ENCODE measurements at regions not wholly inside any gene's neighbourhood (a gene's known extent, or its start where the extent isn't known, plus 50 kb on each side); places are given as distances from the start of the nearest gene placed in this dataset.

GRCh38 chr6:95142661-95143335 is 434.5 kb upstream of the MANEA start:
- TF ChIP-seq EGR1 (IDR thresholded peaks at IDR 0.05; ENCODE audit: low read depth) = no peak
- TF ChIP-seq SRF (IDR thresholded peaks at IDR 0.05; ENCODE audit: low read depth) = no peak
- no peak for TF ChIP-seq EZH2phosphoT487 (IDR thresholded peaks at IDR 0.05; ENCODE audit: borderline replicate concordance)
- no peak for TF ChIP-seq MAX (IDR thresholded peaks at IDR 0.05)
- TF ChIP-seq SIN3A (IDR thresholded peaks at IDR 0.05; ENCODE audit: low read depth) = no peak
- TF ChIP-seq CTCF (IDR thresholded peaks at IDR 0.05 in 2 of 3, conservative IDR thresholded peaks at IDR 0.05 in 1 of 3; ENCODE audit: borderline replicate concordance in 1 of 3, insufficient read depth in 1 of 3, low read depth in 2 of 3, low read length in 2 of 3) = no peak
- no peak for TF ChIP-seq SP1 (IDR thresholded peaks at IDR 0.05; ENCODE audit: low read depth)
